Adrenal gland (tissue), 9 donors: ENCODE measurements at regions not wholly inside any gene's neighbourhood (a gene's known extent, or its start where the extent isn't known, plus 50 kb on each side); places are given as distances from the start of the nearest gene placed in this dataset.

Source experiments
- DNase-seq, 7 donors: peaks; one replicate each; pipeline ENCODE4 v3.0.0-alpha.2; 2019 to 2020
- H3K27ac ChIP-seq, 5 donors: fragments of 200-600 bp; sonication (generic) in 4 of 5; 1 replicate in 3 of 5; 2 replicates in 2 of 5; pipeline versions ENCODE4 v1.5.1 to v1.8.0; 2016 to 2020; ENCODE audit warnings: mild to moderate bottlenecking in 1 of 5
- H3K27me3 ChIP-seq: fragments of 200-600 bp; 2 replicates; pipeline ENCODE4 v1.8.0; 2021
- H3K36me3 ChIP-seq, 2 donors: fragments of 200-600 bp; replicated peaks in 1 of 2; 1 replicate in 1 of 2; 2 replicates in 1 of 2; pipeline versions ENCODE4 v1.5.1 to v1.8.0; 2018 to 2022
- H3K4me1 ChIP-seq, 2 donors: fragments of 200-600 bp; replicated peaks in 1 of 2; 1 replicate in 1 of 2; 2 replicates in 1 of 2; pipeline versions ENCODE4 v1.5.1 to v1.8.0; 2018 to 2021
- H3K4me3 ChIP-seq, 4 donors: fragments of 200-600 bp; sonication (generic) in 3 of 4; one replicate each; pipeline ENCODE4 v1.5.1; 2016 to 2018
- H3K9me3 ChIP-seq, 3 donors: fragments of 200-600 bp; sonication (generic) in 1 of 3; replicated peaks in 1 of 3; 1 replicate in 2 of 3; 2 replicates in 1 of 3; pipeline versions ENCODE4 v1.5.1 to v1.8.0; 2016 to 2021
- CTCF ChIP-seq, 6 experiments: fragments of 450-650 bp in 4 of 6; fragments of 200-600 bp in 2 of 6; sonication (generic) in 1 of 6; IDR thresholded peaks; 1 replicate in 5 of 6; 2 replicates in 1 of 6; pipeline versions ENCODE4 v1.5.1 to v1.8.0; 2016 to 2021; ENCODE audit warnings: antibody characterized with exemption in 6 of 6, mild to moderate bottlenecking in 2 of 6, moderate library complexity in 1 of 6
- POLR2A ChIP-seq, 2 donors: fragments of 450-650 bp; IDR thresholded peaks; one replicate each; pipeline ENCODE4 v1.6.1; 2017; ENCODE audit warnings: antibody characterized with exemption in 2 of 2, mild to moderate bottlenecking in 2 of 2, moderate library complexity in 1 of 2
- WGBS, 4 donors: extraction: QIAGEN DNeasy Blood & Tissue Kit in 2 of 4; methylation state at CpG; one replicate each; pipeline versions ENCODE4 v1.1.5 to v1.1.7; 2013 to 2017; 5-methylcytosine and 5-hydroxymethylcytosine counted together
- intact Hi-C, 2 donors: fragments of 100-400 bp; cut with DNase I; formaldehyde crosslinking; loops; one replicate each; pipeline versions ENCODE4 v1.14.1 to v1.15.0; 2022 to 2023
- donor health status: healthy with polysubstance abuse.
- donor health status: Bipolar disorder and iron deficiency.
- donor health status: DM: yes; HTN: yes; CAD: no.
- donor health status: DM: no; HTN: no; CAD: no.
- donor health status: DM: no; HTN: no; CAD: no.

GRCh38 chr21:20302084-20302483, 696.1 kb upstream of the NCAM2 start:
- WGBS, 4 donors = 63 to 87% (median 83%) methylated on average over 5 to 6 of the region's 6 CpGs
- DNase-seq = no peak
- Histone ChIP-seq H3K4me1 (no peaks in the 10 kb centered on the region), H3K27me3 (no peaks in the 10 kb centered on the region), H3K27ac (no peak overlapping the region), H3K9me3 (no peaks in the 10 kb centered on the region), H3K36me3 (no peaks in the 10 kb centered on the region), H3K4me3 (no peak overlapping the region)
- TF ChIP-seq POLR2A (IDR thresholded peaks at IDR 0.05) = no peak
- intact Hi-C loops = no loop called here

GRCh38 chr21:20306836-20307235, 691.4 kb upstream of the NCAM2 start:
- Histone ChIP-seq H3K27ac (no peak overlapping the region), H3K4me3 (no peak overlapping the region), H3K4me1 (no peaks in the 10 kb centered on the region), H3K27me3 (no peaks in the 10 kb centered on the region), H3K36me3 (no peaks in the 10 kb centered on the region), H3K9me3 (no peaks in the 10 kb centered on the region)
- intact Hi-C loops = no loop called here
- 66 to 88% (median 79%) methylated on average over 3 of the region's 3 CpGs for WGBS, 4 donors
- TF ChIP-seq POLR2A (IDR thresholded peaks at IDR 0.05) (no peak), CTCF (IDR thresholded peaks at IDR 0.05) (no peak)
- no peak for DNase-seq

GRCh38 chr21:20308586-20309315, 689.5 kb upstream of the NCAM2 start:
- H3K4me1 ChIP-seq = no peaks in the 10 kb centered on the region
- no peaks in the 10 kb centered on the region for H3K9me3 ChIP-seq
- no peak for DNase-seq
- no peaks in the 10 kb centered on the region for H3K27me3 ChIP-seq
- H3K36me3 ChIP-seq = no peaks in the 10 kb centered on the region
- WGBS, 4 donors = 62 to 75% (median 66%) methylated on average over 6 of the region's 6 CpGs
- intact Hi-C loops = no loop called here
- TF ChIP-seq CTCF (IDR thresholded peaks at IDR 0.05) (no peak), POLR2A (IDR thresholded peaks at IDR 0.05) (no peak)
- no peak overlapping the region for H3K4me3 ChIP-seq
- H3K27ac ChIP-seq = no peak overlapping the region

- 55 to 79% (median 67%) methylated on average over 1 of the region's 1 CpG for WGBS, 4 donors
- Histone ChIP-seq H3K4me3 (no peak overlapping the region), H3K27ac (no peak overlapping the region), H3K4me1 (no peaks in the 10 kb centered on the region), H3K27me3 (no peaks in the 10 kb centered on the region), H3K36me3 (no peaks in the 10 kb centered on the region), H3K9me3 (no peaks in the 10 kb centered on the region)
- no peak for DNase-seq
- TF ChIP-seq CTCF (IDR thresholded peaks at IDR 0.05) (no peak), POLR2A (IDR thresholded peaks at IDR 0.05) (no peak)
- intact Hi-C loops = no loop called here
These were observed 686.9 kb upstream of the NCAM2 start for GRCh38 chr21:20311234-20311787.

- Histone ChIP-seq H3K36me3 (no peaks in the 10 kb centered on the region), H3K4me1 (no peaks in the 10 kb centered on the region), H3K4me3 (no peak overlapping the region), H3K9me3 (no peaks in the 10 kb centered on the region), H3K27ac (no peak overlapping the region), H3K27me3 (no peaks in the 10 kb centered on the region)
- intact Hi-C loops = no loop called here
- WGBS, 4 donors = 69 to 87% (median 77%) methylated on average over 3 of the region's 3 CpGs
- no peak for DNase-seq
- TF ChIP-seq POLR2A (IDR thresholded peaks at IDR 0.05) (no peak), CTCF (IDR thresholded peaks at IDR 0.05) (no peak)
These were observed 685.2 kb upstream of the NCAM2 start for GRCh38 chr21:20313013-20313412.
